WI38 (cell line): ENCODE measurements at regions not wholly inside any gene's neighbourhood (a gene's known extent, or its start where the extent isn't known, plus 50 kb on each side); places are given as distances from the start of the nearest gene placed in this dataset.

ENCODE experiments used
- H3K4me3 ChIP-seq: 2 replicates; pipeline ENCODE4 v1.5.1; 2011; ENCODE audit warnings: low read depth, mild to moderate bottlenecking, control low read depth, low read length
- TF ChIP-seq, protein P1 (sequence below): IDR thresholded peaks from 2 replicates; pipeline ENCODE4 v1.5.1; 2012; ENCODE audit warnings: low read depth, mild to moderate bottlenecking, control low read depth, low read length

- H3K4me3 ChIP-seq = no peak overlapping the region
- TF ChIP-seq, protein P1, sequence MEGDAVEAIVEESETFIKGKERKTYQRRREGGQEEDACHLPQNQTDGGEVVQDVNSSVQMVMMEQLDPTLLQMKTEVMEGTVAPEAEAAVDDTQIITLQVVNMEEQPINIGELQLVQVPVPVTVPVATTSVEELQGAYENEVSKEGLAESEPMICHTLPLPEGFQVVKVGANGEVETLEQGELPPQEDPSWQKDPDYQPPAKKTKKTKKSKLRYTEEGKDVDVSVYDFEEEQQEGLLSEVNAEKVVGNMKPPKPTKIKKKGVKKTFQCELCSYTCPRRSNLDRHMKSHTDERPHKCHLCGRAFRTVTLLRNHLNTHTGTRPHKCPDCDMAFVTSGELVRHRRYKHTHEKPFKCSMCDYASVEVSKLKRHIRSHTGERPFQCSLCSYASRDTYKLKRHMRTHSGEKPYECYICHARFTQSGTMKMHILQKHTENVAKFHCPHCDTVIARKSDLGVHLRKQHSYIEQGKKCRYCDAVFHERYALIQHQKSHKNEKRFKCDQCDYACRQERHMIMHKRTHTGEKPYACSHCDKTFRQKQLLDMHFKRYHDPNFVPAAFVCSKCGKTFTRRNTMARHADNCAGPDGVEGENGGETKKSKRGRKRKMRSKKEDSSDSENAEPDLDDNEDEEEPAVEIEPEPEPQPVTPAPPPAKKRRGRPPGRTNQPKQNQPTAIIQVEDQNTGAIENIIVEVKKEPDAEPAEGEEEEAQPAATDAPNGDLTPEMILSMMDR = no peak
These were observed 101.6 kb upstream of the PLXNA4 start for GRCh38 chr7:132677918-132678317.

- TF ChIP-seq, protein P1 = no peak
- H3K4me3 ChIP-seq = no peak overlapping the region
These were observed 96.1 kb upstream of the PLXNA4 start for GRCh38 chr7:132672200-132672990.

DNA sequence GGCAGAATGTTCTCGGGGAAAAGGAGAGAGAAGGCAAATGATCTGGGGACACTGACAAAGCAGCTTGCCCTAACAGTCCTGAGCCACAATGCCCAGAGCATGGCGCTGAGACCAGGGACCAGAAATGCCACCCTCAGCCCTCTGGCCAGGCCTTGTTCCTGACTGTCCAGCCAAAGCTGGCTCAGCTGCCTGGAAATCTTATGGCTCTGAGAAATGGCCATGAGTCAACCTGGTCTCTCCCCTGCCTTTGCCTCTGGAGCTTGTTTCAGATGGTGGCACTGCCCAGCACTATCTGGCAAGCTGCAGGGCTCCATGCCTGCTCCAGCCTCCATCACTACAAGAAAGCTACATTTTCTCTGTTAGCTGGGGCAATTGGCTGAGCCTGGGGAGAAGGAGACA is 90.5 kb upstream of the PLXNA4 start:
- TF ChIP-seq, protein P1 = no peak
- H3K4me3 ChIP-seq = peak overlapping the region; percentile 28

DNA sequence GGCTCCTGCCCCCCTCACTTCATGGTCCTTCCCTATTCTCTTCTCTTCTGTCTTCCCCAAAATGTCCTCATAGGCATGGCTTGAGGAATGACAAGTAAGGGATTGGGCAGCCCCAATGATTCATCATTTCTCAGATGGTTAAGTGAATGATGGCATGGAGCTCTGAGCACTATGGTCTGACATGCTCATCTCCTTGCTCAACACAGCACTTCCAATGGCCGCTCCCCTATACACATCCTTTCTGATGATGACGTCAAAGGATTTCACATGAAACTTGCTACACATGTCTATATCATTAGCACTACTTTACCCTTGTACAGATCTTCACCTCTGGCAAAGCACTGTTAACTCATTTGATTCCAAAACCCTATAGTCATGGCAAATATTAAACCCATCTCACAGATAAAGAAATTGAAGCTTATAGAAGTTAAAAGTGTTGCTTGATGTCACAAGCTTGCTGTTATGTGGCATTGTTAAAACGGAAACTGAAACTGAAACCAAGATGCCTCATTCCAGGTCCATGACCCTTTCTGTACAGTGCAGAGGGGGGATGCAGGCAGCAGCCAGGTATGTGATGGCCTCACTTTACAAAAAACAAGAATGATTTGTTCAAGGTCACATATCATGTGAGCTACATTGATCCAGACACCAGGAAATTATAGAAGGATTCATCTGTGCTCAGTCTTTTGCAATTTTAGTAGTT is 90.0 kb upstream of the PLXNA4 start:
- H3K4me3 ChIP-seq = peak overlapping the region; percentile 28
- TF ChIP-seq, protein P1 = no peak

GRCh38 chr7:132656846-132657776 is 80.8 kb upstream of the PLXNA4 start:
- TF ChIP-seq, protein P1 = peak; percentile 41; the same call in 1 of the 2 replicates
- H3K4me3 ChIP-seq = no peak overlapping the region

DNA sequence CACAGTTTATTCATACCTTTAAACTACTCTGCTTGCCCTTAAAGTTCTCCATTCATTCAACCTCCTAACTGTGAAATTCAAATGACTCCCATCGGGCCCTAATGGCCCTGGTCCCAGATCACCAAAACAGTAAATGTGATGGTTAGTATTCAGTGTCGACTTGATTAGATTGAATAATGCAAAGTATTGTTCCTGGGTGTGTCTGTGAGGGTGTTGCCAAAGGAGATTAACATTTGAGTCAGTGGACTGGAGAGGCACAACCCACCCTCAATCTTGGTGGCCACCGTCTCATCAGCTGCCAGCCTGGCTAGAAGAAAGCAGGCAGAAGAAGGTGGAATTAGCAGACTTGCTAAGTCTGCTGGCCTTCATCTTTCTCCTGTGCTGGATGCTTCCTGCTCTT is 80.1 kb upstream of the PLXNA4 start:
- H3K4me3 ChIP-seq = no peak overlapping the region
- TF ChIP-seq, protein P1 = no peak
